Activated CD4-positive, alpha-beta T cell treated with anti-CD3 and anti-CD28 coated beads, Interleukin-2, Interleukin-6, amounts not matched to agents 100 ng/mL and 50 ng/mL, durations not matched to agents 16 hours and 8 hours (primary cell): ENCODE measurements at regions not wholly inside any gene's neighbourhood (a gene's known extent, or its start where the extent isn't known, plus 50 kb on each side); places are given as distances from the start of the nearest gene placed in this dataset.

Experiments
- DNase-seq: peaks from one replicate; pipeline ENCODE4 v3.0.0-alpha.2; 2020

DNA sequence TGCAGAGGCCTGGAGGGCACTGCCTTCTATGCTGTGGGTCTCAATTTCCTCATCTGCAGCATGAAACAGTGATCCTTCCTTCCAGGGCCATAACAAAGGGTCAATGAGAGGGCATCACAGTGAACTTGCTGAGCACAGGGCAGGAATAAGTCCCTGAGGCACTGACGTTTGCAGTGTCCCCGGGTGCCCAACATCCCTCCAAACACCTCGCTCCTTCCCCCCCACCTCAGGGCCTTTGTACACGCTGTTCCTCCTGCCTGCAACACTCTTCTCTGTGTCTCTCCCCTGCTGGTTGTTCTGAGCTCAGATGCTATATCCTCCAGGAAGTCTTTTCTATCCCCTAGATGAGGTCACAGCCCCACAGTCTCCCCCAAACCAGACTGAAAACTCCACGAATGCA is 59.7 kb upstream of the TCF20 start:
- DNase-seq, result no peak

DNA sequence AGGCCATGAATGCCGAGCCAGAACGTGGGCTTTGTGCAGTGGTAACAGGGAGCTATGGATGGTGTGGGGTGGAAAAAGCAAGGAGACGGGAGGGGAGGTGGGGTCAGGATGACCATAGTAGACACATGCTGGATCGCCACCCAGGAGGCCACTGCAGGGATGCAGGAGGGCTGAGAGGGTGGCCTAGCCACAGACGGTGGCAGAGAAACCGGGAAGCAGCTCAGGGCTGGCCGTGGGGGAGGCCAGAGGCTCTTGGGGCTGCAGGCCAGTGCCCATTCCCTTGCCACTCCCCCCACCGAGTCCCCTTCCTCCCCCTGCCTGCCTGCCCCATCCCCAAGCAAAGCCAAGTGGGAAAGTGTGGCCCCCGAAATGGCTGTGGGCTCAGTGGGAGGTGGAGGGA is 59.1 kb upstream of the TCF20 start:
- no peak for DNase-seq

DNA sequence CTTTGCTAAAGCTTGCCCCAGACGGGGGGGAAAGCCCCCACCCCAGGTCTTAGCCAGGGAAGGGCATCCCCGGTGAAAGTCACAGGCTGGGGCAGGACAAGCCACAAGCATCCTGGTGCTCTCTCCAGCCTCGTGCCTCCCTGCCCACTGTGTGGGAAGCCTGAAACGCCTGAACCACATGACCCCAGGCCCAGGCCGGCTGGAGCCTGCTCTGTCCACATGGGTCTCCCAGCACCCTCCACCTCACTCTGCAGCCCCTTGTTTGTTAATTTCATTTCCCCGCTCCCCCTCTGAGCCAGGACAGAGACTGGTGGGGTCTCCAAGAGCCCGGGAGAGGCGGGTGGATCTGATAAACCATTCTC is 58.3 kb upstream of the TCF20 start:
- DNase-seq, result no peak

DNA sequence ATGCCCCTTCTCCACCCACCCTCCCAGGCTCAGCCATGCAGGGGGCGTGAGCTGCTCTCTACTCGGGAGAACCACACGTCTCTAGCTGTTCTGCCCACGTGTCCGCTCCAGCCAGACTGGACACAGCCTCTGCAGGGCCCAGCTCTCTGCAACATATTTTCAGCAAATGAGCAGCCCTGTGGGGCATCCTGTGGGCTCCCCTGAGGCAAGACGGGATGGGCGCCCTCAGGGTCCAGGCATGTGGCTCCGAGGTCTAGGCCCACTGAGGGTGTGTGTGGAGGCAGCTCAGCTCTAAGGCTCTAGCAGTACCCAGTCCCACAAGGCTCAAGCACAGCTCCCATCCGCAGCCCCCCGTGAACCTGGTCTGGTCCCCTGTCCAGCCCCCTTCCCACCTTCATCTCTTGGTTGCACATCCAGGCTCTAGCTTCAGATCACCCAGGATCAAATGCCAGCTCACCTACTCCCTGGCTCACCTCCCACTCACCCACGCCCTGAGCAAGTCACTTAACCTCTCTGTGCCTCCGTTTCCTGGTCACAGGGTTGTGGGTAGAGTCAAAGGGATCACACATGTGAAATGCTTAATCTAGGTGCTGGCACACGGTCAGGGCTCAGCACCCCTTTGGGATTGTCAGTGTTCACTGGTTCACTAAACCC is 57.8 kb upstream of the TCF20 start:
- peak; percentile 32 for DNase-seq

DNA sequence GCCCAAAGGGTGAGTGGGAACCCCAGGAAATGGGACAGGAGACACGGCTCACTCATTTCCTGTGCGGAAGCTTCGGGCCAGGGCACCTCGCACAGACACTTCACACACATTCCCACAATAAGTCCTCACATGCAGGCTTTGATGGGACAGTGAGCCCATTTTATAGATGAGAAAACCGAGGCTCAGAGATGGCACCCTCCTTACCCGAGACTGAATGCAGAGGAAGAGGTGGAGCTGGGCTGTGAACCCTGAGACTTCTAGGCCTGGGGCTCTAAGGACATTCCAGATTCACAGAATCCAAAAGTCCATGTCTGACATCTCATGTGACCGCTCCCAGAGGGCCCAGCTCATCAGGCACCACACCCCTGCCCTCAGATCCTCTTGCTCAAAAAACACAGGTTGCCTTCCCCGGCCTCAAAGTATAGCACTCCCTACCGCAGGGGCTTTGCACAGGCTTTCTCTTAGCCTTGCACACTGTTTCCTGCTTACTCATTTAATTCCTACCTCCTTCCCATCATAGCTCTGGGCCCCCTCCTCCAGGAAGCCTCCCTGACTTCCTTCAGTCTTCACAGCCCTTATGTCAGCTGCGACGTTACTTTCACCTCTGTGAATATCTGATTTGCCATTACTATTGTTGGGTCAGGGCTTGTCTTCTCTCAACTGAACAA is 57.1 kb upstream of the TCF20 start:
- DNase-seq, result peak; percentile 31

DNA sequence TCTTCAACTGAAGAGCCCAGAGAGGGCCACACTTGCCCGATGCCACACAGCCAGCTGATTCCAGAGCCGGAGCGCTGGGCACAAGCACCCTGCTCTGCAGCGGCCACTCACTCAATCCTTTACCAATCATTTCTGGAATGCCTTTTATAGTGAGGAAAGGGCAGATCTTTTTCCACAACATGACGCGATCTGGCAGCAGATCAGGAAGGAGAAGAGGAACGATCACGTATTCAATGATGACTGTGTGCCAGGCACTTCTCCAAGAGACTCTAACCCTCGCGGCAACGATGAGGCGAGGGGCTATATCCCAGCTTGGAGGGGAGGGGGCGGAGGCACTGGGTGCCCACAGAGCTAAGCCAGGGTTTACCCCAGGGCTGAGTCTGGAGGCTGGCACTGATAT is 56.3 kb upstream of the TCF20 start:
- DNase-seq, result no peak

DNA sequence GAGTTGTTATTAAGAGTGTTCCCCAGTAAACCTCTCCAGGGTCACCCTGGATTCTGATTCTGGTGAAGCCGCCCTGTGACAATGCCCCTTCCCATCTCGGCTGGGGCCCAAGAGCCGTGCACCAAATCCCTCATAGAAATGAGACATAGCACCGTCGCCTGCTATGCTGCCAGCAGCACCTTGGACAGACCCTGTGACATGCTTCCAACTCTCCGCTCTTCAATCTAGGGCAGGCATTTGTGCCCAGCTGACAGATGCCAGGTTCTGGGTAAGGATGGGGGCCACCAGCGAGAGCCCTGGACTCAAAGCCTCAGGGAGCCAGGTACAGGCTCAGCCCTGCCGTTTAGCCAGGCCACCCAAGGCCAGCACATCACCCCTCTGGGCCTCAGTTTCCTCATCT is 55.8 kb upstream of the TCF20 start:
- DNase-seq, result no peak

DNA sequence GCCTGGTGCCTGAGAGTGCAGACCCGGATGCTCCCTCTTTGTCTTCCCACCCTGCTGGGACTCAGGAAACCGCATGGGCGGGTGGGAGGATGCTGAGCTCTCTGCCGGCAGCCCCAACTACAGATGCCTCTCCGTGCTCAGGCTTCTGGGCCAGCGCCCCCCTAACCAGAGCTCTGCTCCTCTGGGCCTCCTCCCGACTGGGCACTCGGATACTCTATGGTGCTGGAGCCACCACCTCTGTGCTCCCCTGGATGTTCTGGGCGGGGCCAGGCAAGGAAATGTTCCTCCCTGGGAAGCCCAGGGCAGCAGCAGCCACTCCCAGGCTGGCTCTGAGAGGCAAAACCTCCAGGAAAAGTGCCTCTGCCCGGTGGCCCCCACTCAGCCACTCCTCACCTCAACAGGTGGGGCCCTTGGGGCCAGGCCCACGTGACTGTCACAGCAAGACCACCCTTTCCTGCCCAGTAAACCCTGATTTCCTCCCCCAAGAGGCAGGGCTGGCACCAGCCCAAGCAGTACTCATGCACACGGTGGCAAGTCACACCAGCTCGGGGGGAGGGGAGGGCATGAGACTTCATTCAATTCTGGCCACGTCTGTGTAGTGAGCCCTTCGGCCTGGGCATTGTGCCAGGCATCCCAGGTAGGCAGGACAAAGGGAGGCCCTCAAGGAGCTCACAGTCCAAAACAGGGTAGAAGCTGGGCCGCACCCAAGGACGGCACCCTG is 54.7 kb upstream of the TCF20 start:
- DNase-seq, result no peak

DNA sequence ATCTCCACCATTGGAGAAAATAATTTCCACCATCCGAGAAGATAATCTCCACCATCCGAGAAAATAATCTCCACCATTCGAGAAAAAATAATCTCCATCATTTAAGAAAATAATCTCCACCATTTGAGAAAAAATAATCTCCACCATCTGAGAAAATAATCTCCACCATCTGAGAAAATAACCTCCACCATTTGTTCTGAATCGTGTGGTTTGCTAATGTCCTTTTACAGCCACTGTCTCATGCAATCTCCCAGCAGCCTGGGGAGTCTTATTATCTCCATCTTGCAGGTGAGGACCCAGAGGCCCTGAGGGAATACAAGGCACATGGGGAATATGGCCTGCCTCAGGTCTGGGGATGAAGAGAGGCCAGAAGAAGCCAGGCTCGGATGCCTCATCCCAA is 54.1 kb upstream of the TCF20 start:
- DNase-seq, result no peak

DNA sequence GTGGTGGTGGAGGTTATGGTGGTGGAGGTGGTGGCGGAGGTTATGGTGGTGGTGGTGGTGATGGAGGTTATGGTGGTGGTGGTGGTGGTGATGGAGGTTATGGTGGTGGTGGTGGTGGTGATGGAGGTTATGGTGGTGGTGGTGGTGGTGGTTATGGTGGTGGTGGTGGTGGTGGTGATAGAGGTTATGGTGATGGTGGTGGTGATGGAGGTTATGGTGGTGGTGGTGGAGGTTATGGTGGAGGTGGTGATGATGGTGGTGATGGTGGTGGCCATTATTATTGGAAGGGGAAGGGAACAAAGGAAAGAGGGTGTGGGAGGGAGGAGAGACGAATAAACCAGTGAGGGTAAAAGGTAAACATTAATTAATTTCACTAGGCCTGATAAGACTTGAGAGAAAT is 53.5 kb upstream of the TCF20 start:
- DNase-seq, result no peak

DNA sequence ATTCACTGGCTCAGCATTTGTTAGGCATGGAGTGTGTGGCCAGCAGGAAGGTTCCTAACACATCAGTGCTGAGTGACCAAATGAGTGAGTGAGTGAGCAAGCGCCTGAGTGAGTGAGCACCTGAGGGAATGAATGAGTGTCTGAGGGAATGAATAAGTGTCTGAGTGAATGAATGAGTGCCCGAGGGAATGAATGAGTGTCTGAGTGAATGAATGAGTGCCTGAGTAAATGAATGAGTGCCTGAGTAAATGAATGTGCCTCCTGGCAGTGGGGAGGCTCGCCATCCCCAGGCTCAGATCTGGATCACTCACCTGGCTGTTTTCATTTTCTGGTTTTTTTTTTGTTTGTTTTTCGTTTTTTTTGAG is 52.1 kb upstream of the TCF20 start:
- no peak for DNase-seq

DNA sequence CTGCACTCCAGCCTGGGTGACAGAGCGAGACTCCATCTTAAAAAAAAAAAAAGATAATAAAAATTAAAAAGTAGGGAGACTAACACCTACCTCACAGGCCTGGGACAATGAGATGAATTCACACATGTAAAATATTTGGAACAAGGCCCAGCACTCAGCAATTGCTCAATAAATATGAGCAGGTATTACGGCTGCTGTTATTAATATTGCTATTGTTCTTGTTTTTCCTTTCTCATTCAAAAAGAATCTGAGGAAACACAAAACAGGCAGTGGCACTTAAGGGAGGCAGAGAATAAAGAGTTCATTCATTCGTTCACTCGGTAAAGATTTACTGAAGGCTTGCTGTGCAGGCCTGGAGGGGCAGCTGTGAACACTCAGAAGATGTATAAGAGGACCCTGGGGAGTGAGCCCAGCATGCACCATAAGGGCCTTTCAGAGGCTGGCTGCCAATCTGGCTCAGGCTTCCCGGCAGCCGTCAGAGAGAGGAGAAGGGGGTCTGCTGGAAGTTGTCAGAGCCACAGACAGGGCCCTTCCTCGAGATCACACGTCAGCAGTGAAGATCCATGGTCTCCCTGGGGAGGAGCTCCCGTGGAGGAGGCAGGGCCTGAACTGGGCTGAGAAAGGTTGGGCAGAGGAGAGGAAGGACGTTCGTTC is 51.6 kb upstream of the TCF20 start:
- DNase-seq, result no peak

DNA sequence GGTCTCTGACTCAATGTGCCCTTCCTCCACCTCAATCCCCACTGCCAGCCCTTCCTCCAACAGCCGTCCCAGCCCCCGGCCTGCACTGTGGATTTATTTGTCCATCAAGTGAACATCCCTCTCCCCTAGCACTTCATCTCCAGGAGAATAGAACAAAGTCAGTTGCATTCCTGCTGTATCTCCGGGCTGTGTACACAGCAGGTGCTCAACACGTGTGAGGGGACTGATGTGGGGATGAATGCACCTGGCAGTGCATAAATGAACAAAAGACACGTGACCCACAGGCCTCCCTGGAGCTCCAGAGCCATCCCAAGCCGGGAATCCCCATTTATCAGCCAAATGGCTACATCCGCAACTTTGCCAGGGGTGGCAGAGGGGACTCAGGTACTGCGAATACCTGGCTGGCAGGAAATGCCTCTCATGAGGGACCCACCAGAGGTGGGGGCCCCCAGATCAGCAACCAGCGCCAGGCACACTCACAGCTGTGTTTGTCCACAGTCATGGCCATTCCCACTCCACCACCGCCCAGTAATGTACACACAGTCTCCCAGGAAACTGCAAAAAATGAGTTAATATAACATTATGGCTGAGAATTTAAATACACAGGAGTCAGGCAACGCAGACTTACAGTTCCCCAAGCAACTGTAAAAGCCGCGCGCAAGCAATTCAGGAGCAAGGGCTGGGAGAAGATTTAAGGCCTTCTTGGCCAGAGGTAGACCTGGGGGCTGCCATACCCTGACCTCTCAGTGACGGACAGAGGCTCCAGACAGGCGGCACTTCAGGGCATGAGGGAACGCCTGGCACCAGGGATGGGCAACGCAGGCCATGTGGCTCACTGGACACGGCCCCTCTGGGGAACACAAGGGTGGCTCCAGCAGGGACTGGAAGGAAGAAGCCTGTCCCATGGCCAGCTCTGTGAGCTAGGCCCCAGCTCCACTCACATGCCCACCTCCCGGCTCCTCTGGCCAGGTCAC is 50.3 kb upstream of the TCF20 start:
- DNase-seq, result no peak
